Liver (tissue), 8 donors: ENCODE measurements at regions not wholly inside any gene's neighbourhood (a gene's known extent, or its start where the extent isn't known, plus 50 kb on each side); places are given as distances from the start of the nearest gene placed in this dataset.

Experiments
- DNase-seq: peaks from one replicate; pipeline ENCODE4 v3.0.0-alpha.2; 2017; ENCODE audit warnings: low spot score
- H3K27ac ChIP-seq, 2 donors: one replicate each; pipeline ENCODE4 v1.7.0; 2013; ENCODE audit warnings: inconsistent platforms in 2 of 2, low read length in 2 of 2, control low read depth in 1 of 2, low read depth in 1 of 2, mild to moderate bottlenecking in 1 of 2
- H3K27me3 ChIP-seq, 4 donors: one replicate each; pipeline versions ENCODE4 v1.6.1 to v1.7.0; 2013; ENCODE audit warnings: low read length in 3 of 4, inconsistent platforms in 1 of 4, mild to moderate bottlenecking in 1 of 4, moderate library complexity in 1 of 4; ENCODE audit not compliant: control insufficient read depth in 4 of 4, insufficient read depth in 4 of 4
- H3K36me3 ChIP-seq, 4 donors: one replicate each; pipeline versions ENCODE4 v1.6.1 to v1.7.0; 2013; ENCODE audit warnings: low read length in 3 of 4, mild to moderate bottlenecking in 3 of 4, low read depth in 1 of 4, moderate library complexity in 1 of 4; ENCODE audit not compliant: control insufficient read depth in 4 of 4, insufficient read depth in 3 of 4
- H3K4me1 ChIP-seq, 4 donors: one replicate each; pipeline versions ENCODE4 v1.6.1 to v1.7.0; 2013; ENCODE audit warnings: low read length in 3 of 4, mild to moderate bottlenecking in 3 of 4, moderate library complexity in 1 of 4; ENCODE audit not compliant: control insufficient read depth in 4 of 4, insufficient read depth in 4 of 4
- H3K4me3 ChIP-seq, 3 donors: one replicate each; pipeline versions ENCODE4 v1.6.1 to v1.7.0; 2013; ENCODE audit warnings: low read length in 3 of 3, control low read depth in 1 of 3, low read depth in 1 of 3, mild to moderate bottlenecking in 1 of 3
- H3K9ac ChIP-seq, 2 donors: one replicate each; pipeline ENCODE4 v1.7.0; 2013; ENCODE audit warnings: low read length in 2 of 2, mild to moderate bottlenecking in 2 of 2, moderate library complexity in 2 of 2, control low read depth in 1 of 2, low read depth in 1 of 2
- H3K9me3 ChIP-seq, 4 donors: one replicate each; pipeline versions ENCODE4 v1.6.1 to v1.7.0; 2013; ENCODE audit warnings: low read length in 3 of 4; ENCODE audit not compliant: control insufficient read depth in 4 of 4
- ATF3 ChIP-seq: IDR thresholded peaks from 2 replicates; pipeline ENCODE4 v1.6.1; 2016; ENCODE audit warnings: antibody characterized with exemption
- CTCF ChIP-seq: fragments of 150-350 bp; IDR thresholded peaks from 2 replicates; pipeline ENCODE4 v1.5.1; 2017; ENCODE audit warnings: improper control_type of control experiment, low read depth, low read length; ENCODE audit not compliant: missing input control
- EGR1 ChIP-seq, 2 donors: IDR thresholded peaks; 2 replicates each; pipeline ENCODE4 v1.6.1; 2016 to 2018; ENCODE audit warnings: antibody characterized with exemption in 2 of 2, low read depth in 2 of 2
- FOXA1 ChIP-seq: IDR thresholded peaks from 2 replicates; pipeline ENCODE4 v1.6.1; 2016; ENCODE audit warnings: antibody characterized with exemption
- FOXA2 ChIP-seq: IDR thresholded peaks from 2 replicates; pipeline ENCODE4 v1.6.1; 2016; ENCODE audit warnings: antibody characterized with exemption
- GABPA ChIP-seq, 2 donors: IDR thresholded peaks in 1 of 2; conservative IDR thresholded peaks in 1 of 2; 2 replicates each; pipeline ENCODE4 v1.6.1; 2016; ENCODE audit warnings: antibody characterized with exemption in 2 of 2, mild to moderate bottlenecking in 1 of 2, moderate library complexity in 1 of 2
- HNF4A ChIP-seq, 2 donors: conservative IDR thresholded peaks; 2 replicates each; pipeline ENCODE4 v1.6.1; 2016; ENCODE audit warnings: antibody characterized with exemption in 2 of 2, mild to moderate bottlenecking in 2 of 2
- HNF4G ChIP-seq: IDR thresholded peaks from 2 replicates; pipeline ENCODE4 v1.6.1; 2016; ENCODE audit warnings: antibody characterized with exemption
- JUND ChIP-seq, 2 donors: IDR thresholded peaks; 2 replicates each; pipeline ENCODE4 v1.6.1; 2016; ENCODE audit warnings: antibody characterized with exemption in 2 of 2
- NR2F2 ChIP-seq: IDR thresholded peaks from 2 replicates; pipeline ENCODE4 v1.6.1; 2016; ENCODE audit warnings: antibody characterized with exemption
- RAD21 ChIP-seq, 2 donors: IDR thresholded peaks; 2 replicates each; pipeline ENCODE4 v1.6.1; 2016; ENCODE audit warnings: antibody characterized with exemption in 2 of 2, mild to moderate bottlenecking in 2 of 2
- REST ChIP-seq: IDR thresholded peaks from 2 replicates; pipeline ENCODE4 v1.6.1; 2016; ENCODE audit warnings: antibody characterized with exemption, mild to moderate bottlenecking
- RXRA ChIP-seq, 2 donors: IDR thresholded peaks; 2 replicates each; pipeline ENCODE4 v1.6.1; 2017 to 2018; ENCODE audit warnings: antibody characterized with exemption in 2 of 2, mild to moderate bottlenecking in 1 of 2
- SP1 ChIP-seq: IDR thresholded peaks from 2 replicates; pipeline ENCODE4 v1.6.1; 2018; ENCODE audit warnings: antibody characterized with exemption, mild to moderate bottlenecking
- TAF1 ChIP-seq: conservative IDR thresholded peaks from 2 replicates; pipeline ENCODE4 v1.6.1; 2016; ENCODE audit warnings: antibody characterized with exemption, mild to moderate bottlenecking
- YY1 ChIP-seq: IDR thresholded peaks from 2 replicates; pipeline ENCODE4 v1.6.1; 2016; ENCODE audit warnings: antibody characterized with exemption, mild to moderate bottlenecking
- ZBTB33 ChIP-seq: IDR thresholded peaks from 2 replicates; pipeline ENCODE4 v1.6.1; 2016; ENCODE audit warnings: antibody characterized with exemption
- WGBS: extraction: QIAGEN DNeasy Blood & Tissue Kit; methylation state at CpG from one replicate; pipeline ENCODE4 v1.1.7; 2013; 5-methylcytosine and 5-hydroxymethylcytosine counted together
- TF ChIP-seq, protein P1 (sequence below): IDR thresholded peaks from 2 replicates; pipeline ENCODE4 v1.6.1; 2016; ENCODE audit warnings: antibody characterized with exemption
- donor health status: healthy.
- donor health status: healthy.
- donor health status: healthy.
- donor health status: healthy.
- donor health status: healthy.

DNA sequence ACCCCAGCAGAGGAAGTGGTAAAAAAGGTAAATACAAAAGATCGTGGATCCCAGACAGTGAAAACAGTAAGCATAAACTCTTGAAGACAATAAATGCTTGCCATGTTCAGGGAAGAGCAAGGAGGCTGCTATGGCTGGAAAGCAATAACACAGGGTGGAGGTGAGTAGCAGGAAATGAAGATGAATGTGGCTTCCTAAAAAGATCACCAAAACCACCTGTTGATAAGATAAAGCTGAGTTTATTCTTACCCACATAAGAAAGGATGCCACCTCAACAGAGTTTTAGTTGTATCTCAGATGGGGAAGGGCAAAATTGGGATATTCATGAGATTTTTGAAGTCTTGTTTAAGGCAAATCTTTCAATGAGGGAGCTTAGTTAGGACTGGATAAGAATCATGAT, 273.3 kb downstream of the MSX2 start:
- no peak overlapping the region for H3K9ac ChIP-seq
- WGBS, result 13% methylated on average over 1 of the region's 1 CpG
- H3K27me3 ChIP-seq, result peaks cover 0 to 3% (median 0%) of the 10 kb centered on the region in 4 donors
- no peak overlapping the region for H3K27ac ChIP-seq
- H3K9me3 ChIP-seq, result no peaks in the 10 kb centered on the region
- H3K4me1 ChIP-seq, result no peaks in the 10 kb centered on the region
- DNase-seq, result no peak
- H3K4me3 ChIP-seq, result no peak overlapping the region
- H3K36me3 ChIP-seq, result no peaks in the 10 kb centered on the region
- no peak for TF ChIP-seq ATF3
- no peak for TF ChIP-seq REST
- no peak for TF ChIP-seq FOXA2
- no peak for TF ChIP-seq NR2F2
- TF ChIP-seq FOXA1, result no peak
- no peak for TF ChIP-seq EGR1 (IDR thresholded peaks at IDR 0.05; ENCODE audit: low read depth in 2 of 2)
- no peak for TF ChIP-seq ZBTB33
- no peak for TF ChIP-seq GABPA (IDR thresholded peaks at IDR 0.05 in 1 of 2, conservative IDR thresholded peaks at IDR 0.05 in 1 of 2)
- TF ChIP-seq CTCF, result no peak
- no peak for TF ChIP-seq SP1
- TF ChIP-seq HNF4A (conservative IDR thresholded peaks at IDR 0.05), result no peak
- TF ChIP-seq YY1, result no peak
- TF ChIP-seq HNF4G, result no peak
- TF ChIP-seq RXRA (IDR thresholded peaks at IDR 0.05), result no peak
- no peak for TF ChIP-seq RAD21 (IDR thresholded peaks at IDR 0.05)
- TF ChIP-seq, protein P1, sequence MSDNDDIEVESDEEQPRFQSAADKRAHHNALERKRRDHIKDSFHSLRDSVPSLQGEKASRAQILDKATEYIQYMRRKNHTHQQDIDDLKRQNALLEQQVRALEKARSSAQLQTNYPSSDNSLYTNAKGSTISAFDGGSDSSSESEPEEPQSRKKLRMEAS, result no peak
- TF ChIP-seq TAF1, result no peak
- TF ChIP-seq JUND (IDR thresholded peaks at IDR 0.05), result no peak
